ENCODE measurements at regions not wholly inside any gene's neighbourhood (a gene's known extent, or its start where the extent isn't known, plus 50 kb on each side); places are given as distances from the start of the nearest gene placed in this dataset.
"Not testable (repeated sequence)": the region's sequence is repeated elsewhere in the genome, so short reads cannot be mapped to it uniquely, and the experiment has no call there.

DNA sequence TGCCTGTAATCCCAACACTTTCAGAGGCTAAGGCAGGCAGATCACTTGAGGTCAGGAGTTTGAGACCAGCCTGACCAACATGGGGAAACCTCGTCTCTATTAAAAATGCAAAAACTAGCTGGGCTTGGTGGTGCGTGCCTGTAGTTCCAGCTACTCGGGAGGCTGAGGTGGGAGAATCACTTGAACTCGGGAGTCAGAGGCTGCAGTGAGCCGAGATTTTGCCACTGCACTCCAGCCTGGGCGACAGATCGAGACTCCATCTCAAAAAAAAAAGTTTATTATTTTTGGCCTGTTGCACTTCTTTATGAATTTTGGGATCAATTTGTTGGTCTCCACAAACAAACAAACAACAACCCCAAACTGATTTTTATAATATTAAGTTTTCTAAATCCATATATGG, 143.5 kb upstream of the NPY2R start:
- not testable (repeated sequence) for TF ChIP-seq GABPA (IDR thresholded peaks at IDR 0.05; ENCODE audit: low read depth); CTCF (IDR thresholded peaks at IDR 0.05; ENCODE audit: insufficient read depth, low read length)
- TF ChIP-seq, protein P1, sequence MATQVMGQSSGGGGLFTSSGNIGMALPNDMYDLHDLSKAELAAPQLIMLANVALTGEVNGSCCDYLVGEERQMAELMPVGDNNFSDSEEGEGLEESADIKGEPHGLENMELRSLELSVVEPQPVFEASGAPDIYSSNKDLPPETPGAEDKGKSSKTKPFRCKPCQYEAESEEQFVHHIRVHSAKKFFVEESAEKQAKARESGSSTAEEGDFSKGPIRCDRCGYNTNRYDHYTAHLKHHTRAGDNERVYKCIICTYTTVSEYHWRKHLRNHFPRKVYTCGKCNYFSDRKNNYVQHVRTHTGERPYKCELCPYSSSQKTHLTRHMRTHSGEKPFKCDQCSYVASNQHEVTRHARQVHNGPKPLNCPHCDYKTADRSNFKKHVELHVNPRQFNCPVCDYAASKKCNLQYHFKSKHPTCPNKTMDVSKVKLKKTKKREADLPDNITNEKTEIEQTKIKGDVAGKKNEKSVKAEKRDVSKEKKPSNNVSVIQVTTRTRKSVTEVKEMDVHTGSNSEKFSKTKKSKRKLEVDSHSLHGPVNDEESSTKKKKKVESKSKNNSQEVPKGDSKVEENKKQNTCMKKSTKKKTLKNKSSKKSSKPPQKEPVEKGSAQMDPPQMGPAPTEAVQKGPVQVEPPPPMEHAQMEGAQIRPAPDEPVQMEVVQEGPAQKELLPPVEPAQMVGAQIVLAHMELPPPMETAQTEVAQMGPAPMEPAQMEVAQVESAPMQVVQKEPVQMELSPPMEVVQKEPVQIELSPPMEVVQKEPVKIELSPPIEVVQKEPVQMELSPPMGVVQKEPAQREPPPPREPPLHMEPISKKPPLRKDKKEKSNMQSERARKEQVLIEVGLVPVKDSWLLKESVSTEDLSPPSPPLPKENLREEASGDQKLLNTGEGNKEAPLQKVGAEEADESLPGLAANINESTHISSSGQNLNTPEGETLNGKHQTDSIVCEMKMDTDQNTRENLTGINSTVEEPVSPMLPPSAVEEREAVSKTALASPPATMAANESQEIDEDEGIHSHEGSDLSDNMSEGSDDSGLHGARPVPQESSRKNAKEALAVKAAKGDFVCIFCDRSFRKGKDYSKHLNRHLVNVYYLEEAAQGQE (IDR thresholded peaks at IDR 0.05; ENCODE audit: insufficient replicate concordance, low read depth), result not testable (repeated sequence)
